OCI-LY3 (cell line): ENCODE measurements at regions not wholly inside any gene's neighbourhood (a gene's known extent, or its start where the extent isn't known, plus 50 kb on each side); places are given as distances from the start of the nearest gene placed in this dataset.

Experiments
- H2AFZ ChIP-seq: fragments of 200-600, 300-600 bp; shearing (Covaris generic); 2 replicates; pipeline ENCODE4 v1.6.0; 2014; ENCODE audit warnings: antibody characterized with exemption, low read depth, low read length
- H3K27ac ChIP-seq: fragments of 200-600, 300-600 bp; sonication (generic); 2 replicates; pipeline ENCODE4 v1.5.1; 2014; ENCODE audit warnings: mild to moderate bottlenecking, low read length, moderate library complexity, mixed read lengths
- H3K27me3 ChIP-seq: fragments of 200-600, 300-600 bp; sonication (generic); 2 replicates; pipeline ENCODE4 v1.6.1; 2014; ENCODE audit warnings: low read depth, low read length, mixed read lengths
- H3K36me3 ChIP-seq: fragments of 200-600, 300-600 bp; sonication (generic); replicated peaks from 2 replicates; pipeline ENCODE3; 2014; ENCODE audit warnings: low read depth, low read length, mixed read lengths
- H3K4me1 ChIP-seq: fragments of 300-600, 200-600 bp; sonication (generic); 2 replicates; pipeline ENCODE4 v1.6.1; 2014; ENCODE audit warnings: low read length, mixed read lengths
- H3K4me2 ChIP-seq: fragments of 200-600, 300-600 bp; sonication (generic); 2 replicates; pipeline ENCODE4 v1.6.1; 2014; ENCODE audit warnings: low read length, mixed read lengths
- H3K4me3 ChIP-seq: fragments of 300-600, 200-600 bp; sonication (generic); 2 replicates; pipeline ENCODE4 v1.5.1; 2014; ENCODE audit warnings: antibody characterized with exemption, mild to moderate bottlenecking, low read length, moderate library complexity
- H3K79me2 ChIP-seq: fragments of 300-600, 200-600 bp; shearing (Covaris generic); 2 replicates; pipeline ENCODE4 v1.6.1; 2014; ENCODE audit warnings: mild to moderate bottlenecking, low read length, mixed read lengths
- H3K9ac ChIP-seq: fragments of 300-600, 200-600 bp; shearing (Covaris generic); 2 replicates; pipeline ENCODE4 v1.6.0; 2014; ENCODE audit warnings: mild to moderate bottlenecking, low read length, moderate library complexity
- H3K9me3 ChIP-seq: fragments of 200-600, 300-600 bp; shearing (Covaris generic); 2 replicates; pipeline ENCODE4 v1.6.1; 2014; ENCODE audit warnings: low read length, mixed read lengths; ENCODE audit not compliant: insufficient read depth
- H4K20me1 ChIP-seq: fragments of 200-600, 300-600 bp; sonication (generic); 2 replicates; pipeline ENCODE4 v1.6.1; 2016; ENCODE audit warnings: low read length, mixed read lengths; ENCODE audit not compliant: insufficient read depth
- EZH2phosphoT487 ChIP-seq: fragments of 200-600 bp; shearing (Covaris generic); IDR thresholded peaks from 2 replicates; pipeline ENCODE4 v1.6.1; 2018; ENCODE audit warnings: antibody characterized with exemption, mixed run types, low read depth
- TF ChIP-seq, protein P1 (sequence below): fragments of 200-600, 300-600 bp; sonication (generic); IDR thresholded peaks from 2 replicates; pipeline ENCODE4 v1.5.1; 2014; ENCODE audit warnings: antibody characterized with exemption, low read length, low read depth

- Histone ChIP-seq H2AFZ (no peak overlapping the region), H3K9me3 (no peaks in the 10 kb centered on the region), H3K79me2 (no peaks in the 10 kb centered on the region), H4K20me1 (no peaks in the 10 kb centered on the region), H3K4me3 (no peak overlapping the region), H3K9ac (no peak overlapping the region), H3K4me1 (no peaks in the 10 kb centered on the region), H3K4me2 (no peak overlapping the region), H3K36me3 (no peaks in the 10 kb centered on the region), H3K27me3 (no peaks in the 10 kb centered on the region), H3K27ac (no peak overlapping the region)
- TF ChIP-seq, protein P1, sequence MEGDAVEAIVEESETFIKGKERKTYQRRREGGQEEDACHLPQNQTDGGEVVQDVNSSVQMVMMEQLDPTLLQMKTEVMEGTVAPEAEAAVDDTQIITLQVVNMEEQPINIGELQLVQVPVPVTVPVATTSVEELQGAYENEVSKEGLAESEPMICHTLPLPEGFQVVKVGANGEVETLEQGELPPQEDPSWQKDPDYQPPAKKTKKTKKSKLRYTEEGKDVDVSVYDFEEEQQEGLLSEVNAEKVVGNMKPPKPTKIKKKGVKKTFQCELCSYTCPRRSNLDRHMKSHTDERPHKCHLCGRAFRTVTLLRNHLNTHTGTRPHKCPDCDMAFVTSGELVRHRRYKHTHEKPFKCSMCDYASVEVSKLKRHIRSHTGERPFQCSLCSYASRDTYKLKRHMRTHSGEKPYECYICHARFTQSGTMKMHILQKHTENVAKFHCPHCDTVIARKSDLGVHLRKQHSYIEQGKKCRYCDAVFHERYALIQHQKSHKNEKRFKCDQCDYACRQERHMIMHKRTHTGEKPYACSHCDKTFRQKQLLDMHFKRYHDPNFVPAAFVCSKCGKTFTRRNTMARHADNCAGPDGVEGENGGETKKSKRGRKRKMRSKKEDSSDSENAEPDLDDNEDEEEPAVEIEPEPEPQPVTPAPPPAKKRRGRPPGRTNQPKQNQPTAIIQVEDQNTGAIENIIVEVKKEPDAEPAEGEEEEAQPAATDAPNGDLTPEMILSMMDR = no peak
- TF ChIP-seq EZH2phosphoT487 = no peak
These were observed 722.3 kb downstream of the CDH8 start for GRCh38 chr16:61313931-61314330.

DNA sequence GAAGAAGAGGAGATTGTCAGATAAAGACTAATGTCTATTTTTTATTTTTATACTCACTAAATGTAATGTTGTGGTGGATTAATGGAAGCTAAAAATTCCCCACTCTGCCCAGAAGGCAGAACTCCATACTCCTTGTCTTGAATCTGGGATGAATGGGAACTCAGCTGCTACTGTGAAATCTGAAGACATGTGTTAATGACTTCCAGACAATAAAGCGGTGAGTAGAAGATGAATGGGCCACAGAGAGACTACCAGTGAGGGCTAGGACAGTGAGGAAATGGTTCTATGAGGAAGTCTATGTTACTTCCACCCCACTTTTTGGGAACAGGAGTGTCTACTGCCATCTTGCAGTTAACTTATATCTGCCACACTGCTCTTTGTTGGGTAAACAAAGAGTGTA lies 726.9 kb downstream of the CDH8 start:
- no peaks in the 10 kb centered on the region for H3K9me3 ChIP-seq
- H2AFZ ChIP-seq = no peak overlapping the region
- no peaks in the 10 kb centered on the region for H3K36me3 ChIP-seq
- TF ChIP-seq EZH2phosphoT487 = no peak
- TF ChIP-seq, protein P1 = no peak
- H3K9ac ChIP-seq = no peak overlapping the region
- H4K20me1 ChIP-seq = no peaks in the 10 kb centered on the region
- no peaks in the 10 kb centered on the region for H3K4me1 ChIP-seq
- H3K79me2 ChIP-seq = no peaks in the 10 kb centered on the region
- H3K27ac ChIP-seq = no peak overlapping the region
- no peak overlapping the region for H3K4me3 ChIP-seq
- no peaks in the 10 kb centered on the region for H3K27me3 ChIP-seq
- no peak overlapping the region for H3K4me2 ChIP-seq

- no peak overlapping the region for H3K4me2 ChIP-seq
- H3K9ac ChIP-seq = no peak overlapping the region
- H4K20me1 ChIP-seq = no peaks in the 10 kb centered on the region
- H3K36me3 ChIP-seq = no peaks in the 10 kb centered on the region
- no peak overlapping the region for H3K4me3 ChIP-seq
- no peak overlapping the region for H3K27ac ChIP-seq
- no peaks in the 10 kb centered on the region for H3K4me1 ChIP-seq
- H3K9me3 ChIP-seq = no peaks in the 10 kb centered on the region
- TF ChIP-seq EZH2phosphoT487 = no peak
- TF ChIP-seq, protein P1 = no peak
- H3K27me3 ChIP-seq = no peaks in the 10 kb centered on the region
- no peak overlapping the region for H2AFZ ChIP-seq
- no peaks in the 10 kb centered on the region for H3K79me2 ChIP-seq
These were observed 730.0 kb downstream of the CDH8 start for GRCh38 chr16:61306204-61306603.

DNA sequence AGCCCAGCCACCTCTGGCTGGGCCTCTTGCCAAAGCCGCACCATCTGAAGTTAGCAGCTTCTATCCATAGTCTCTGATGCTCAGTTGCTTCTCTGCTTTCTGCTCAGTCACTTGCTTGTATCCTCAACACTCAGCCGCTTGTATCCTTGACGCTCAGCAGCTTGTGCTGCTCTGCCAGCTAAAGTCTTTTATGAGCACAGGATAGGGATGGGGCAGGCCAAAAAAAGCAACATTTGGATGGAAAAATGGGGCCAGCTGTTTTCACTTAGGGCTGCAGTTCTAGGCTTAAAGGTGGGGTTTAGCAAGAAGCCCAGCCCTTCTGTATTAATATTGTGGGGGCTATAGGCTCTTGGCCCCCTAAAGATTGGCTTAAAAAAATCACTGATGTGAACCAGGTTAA lies 739.4 kb downstream of the CDH8 start:
- H3K4me3 ChIP-seq = no peak overlapping the region
- no peaks in the 10 kb centered on the region for H3K27me3 ChIP-seq
- H3K27ac ChIP-seq = no peak overlapping the region
- H3K79me2 ChIP-seq = no peaks in the 10 kb centered on the region
- no peak overlapping the region for H3K9ac ChIP-seq
- H4K20me1 ChIP-seq = no peaks in the 10 kb centered on the region
- H3K36me3 ChIP-seq = no peaks in the 10 kb centered on the region
- TF ChIP-seq, protein P1 = no peak
- TF ChIP-seq EZH2phosphoT487 = no peak
- no peaks in the 10 kb centered on the region for H3K4me1 ChIP-seq
- H3K4me2 ChIP-seq = no peak overlapping the region
- no peak overlapping the region for H2AFZ ChIP-seq
- no peaks in the 10 kb centered on the region for H3K9me3 ChIP-seq
